Breast epithelium (tissue), 3 donors: ENCODE measurements at regions not wholly inside any gene's neighbourhood (a gene's known extent, or its start where the extent isn't known, plus 50 kb on each side); places are given as distances from the start of the nearest gene placed in this dataset.

Source experiments
- POLR2A ChIP-seq: fragments of 450-650 bp; IDR thresholded peaks from one replicate; pipeline ENCODE4 v1.6.1; 2016; ENCODE audit warnings: antibody characterized with exemption, mild to moderate bottlenecking, moderate library complexity
- POLR2AphosphoS5 ChIP-seq, 3 donors: sonication (generic); formaldehyde crosslinking; IDR thresholded peaks; one replicate each; pipeline ENCODE4 v1.6.1; 2017; ENCODE audit warnings: antibody characterized with exemption in 3 of 3
- TF ChIP-seq, protein P1 (sequence below), 3 donors: fragments of 450-650 bp; IDR thresholded peaks; one replicate each; pipeline ENCODE4 v1.5.1; 2016 to 2017; ENCODE audit warnings: antibody characterized with exemption in 3 of 3, mild to moderate bottlenecking in 3 of 3, moderate library complexity in 3 of 3

DNA sequence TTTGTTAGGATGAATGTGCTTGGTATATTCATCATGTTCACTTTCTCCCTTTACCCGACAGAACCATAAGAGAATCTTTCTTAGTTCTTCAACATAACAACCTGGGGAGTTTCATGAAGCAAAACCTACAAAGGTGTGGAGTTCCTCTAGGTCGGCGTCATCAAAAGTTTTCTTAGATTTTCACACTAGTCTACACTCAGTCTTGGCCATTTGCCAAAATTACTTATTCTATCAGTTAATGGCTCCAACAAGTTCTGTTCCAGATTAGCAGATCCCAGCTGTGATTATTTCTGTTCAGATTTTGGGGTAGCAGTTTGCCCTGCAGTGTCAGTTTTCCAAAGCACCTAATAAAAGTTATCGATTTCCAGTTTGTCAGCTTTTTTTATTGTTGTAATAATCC is 935.8 kb upstream of the RAG2 start:
- TF ChIP-seq, protein P1, sequence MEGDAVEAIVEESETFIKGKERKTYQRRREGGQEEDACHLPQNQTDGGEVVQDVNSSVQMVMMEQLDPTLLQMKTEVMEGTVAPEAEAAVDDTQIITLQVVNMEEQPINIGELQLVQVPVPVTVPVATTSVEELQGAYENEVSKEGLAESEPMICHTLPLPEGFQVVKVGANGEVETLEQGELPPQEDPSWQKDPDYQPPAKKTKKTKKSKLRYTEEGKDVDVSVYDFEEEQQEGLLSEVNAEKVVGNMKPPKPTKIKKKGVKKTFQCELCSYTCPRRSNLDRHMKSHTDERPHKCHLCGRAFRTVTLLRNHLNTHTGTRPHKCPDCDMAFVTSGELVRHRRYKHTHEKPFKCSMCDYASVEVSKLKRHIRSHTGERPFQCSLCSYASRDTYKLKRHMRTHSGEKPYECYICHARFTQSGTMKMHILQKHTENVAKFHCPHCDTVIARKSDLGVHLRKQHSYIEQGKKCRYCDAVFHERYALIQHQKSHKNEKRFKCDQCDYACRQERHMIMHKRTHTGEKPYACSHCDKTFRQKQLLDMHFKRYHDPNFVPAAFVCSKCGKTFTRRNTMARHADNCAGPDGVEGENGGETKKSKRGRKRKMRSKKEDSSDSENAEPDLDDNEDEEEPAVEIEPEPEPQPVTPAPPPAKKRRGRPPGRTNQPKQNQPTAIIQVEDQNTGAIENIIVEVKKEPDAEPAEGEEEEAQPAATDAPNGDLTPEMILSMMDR (IDR thresholded peaks at IDR 0.05): no peak
- TF ChIP-seq POLR2AphosphoS5 (IDR thresholded peaks at IDR 0.05) (no peak), POLR2A (no peak)
